GM06990 (cell line): ENCODE measurements at regions not wholly inside any gene's neighbourhood (a gene's known extent, or its start where the extent isn't known, plus 50 kb on each side); places are given as distances from the start of the nearest gene placed in this dataset.
A peak's percentile ranks its signal among the peaks of the same experiment; 100 is the strongest.

Source experiments
- DNase-seq: peaks from one replicate; pipeline ENCODE4 v3.0.0-alpha.2; 2011; ENCODE audit not compliant: insufficient read length; ENCODE audit errors: extremely low read depth
- H3K27me3 ChIP-seq: replicated peaks from 2 replicates; pipeline ENCODE4 v1.6.0; 2011; ENCODE audit warnings: low read length; ENCODE audit not compliant: control insufficient read depth, insufficient read depth
- H3K36me3 ChIP-seq: 2 replicates; pipeline ENCODE4 v1.5.1; 2011; ENCODE audit warnings: low read length; ENCODE audit not compliant: control insufficient read depth, insufficient read depth
- H3K4me3 ChIP-seq: replicated peaks from 2 replicates; pipeline ENCODE4 v1.5.1; 2011; ENCODE audit warnings: low read depth, mild to moderate bottlenecking, control low read depth, low read length
- TF ChIP-seq, protein P1 (sequence below): IDR thresholded peaks from 2 replicates; pipeline ENCODE4 v1.5.1; 2011; ENCODE audit warnings: low read length, control low read depth, mild to moderate bottlenecking, inconsistent platforms; ENCODE audit not compliant: insufficient read depth, poor library complexity, severe bottlenecking

DNA sequence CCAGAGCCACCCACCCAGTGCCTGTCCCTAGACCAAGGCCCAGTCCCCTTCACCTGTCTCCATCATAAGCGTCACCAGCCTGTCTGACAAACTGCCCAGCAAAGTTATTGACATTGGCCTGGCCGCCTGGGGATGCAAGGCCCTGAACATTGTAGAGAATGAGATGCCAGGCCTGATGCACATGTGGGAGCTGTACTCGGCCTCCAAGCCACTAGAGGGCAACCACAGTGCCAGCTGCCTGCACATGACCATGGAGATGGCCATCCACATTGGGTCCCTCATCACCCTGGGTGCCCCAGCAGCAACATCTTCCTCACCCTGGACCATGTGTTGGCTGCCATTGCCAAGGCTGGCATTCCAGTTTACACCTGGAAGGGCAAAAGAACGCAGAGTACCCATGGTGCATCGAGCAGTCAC, 63.7 kb upstream of the ANTXRL start:
- Histone ChIP-seq H3K27me3 (no peaks in the 10 kb centered on the region; the same call in 1 of the 2 replicates), H3K36me3 (no peaks in the 10 kb centered on the region), H3K4me3 (no peak overlapping the region)
- TF ChIP-seq, protein P1, sequence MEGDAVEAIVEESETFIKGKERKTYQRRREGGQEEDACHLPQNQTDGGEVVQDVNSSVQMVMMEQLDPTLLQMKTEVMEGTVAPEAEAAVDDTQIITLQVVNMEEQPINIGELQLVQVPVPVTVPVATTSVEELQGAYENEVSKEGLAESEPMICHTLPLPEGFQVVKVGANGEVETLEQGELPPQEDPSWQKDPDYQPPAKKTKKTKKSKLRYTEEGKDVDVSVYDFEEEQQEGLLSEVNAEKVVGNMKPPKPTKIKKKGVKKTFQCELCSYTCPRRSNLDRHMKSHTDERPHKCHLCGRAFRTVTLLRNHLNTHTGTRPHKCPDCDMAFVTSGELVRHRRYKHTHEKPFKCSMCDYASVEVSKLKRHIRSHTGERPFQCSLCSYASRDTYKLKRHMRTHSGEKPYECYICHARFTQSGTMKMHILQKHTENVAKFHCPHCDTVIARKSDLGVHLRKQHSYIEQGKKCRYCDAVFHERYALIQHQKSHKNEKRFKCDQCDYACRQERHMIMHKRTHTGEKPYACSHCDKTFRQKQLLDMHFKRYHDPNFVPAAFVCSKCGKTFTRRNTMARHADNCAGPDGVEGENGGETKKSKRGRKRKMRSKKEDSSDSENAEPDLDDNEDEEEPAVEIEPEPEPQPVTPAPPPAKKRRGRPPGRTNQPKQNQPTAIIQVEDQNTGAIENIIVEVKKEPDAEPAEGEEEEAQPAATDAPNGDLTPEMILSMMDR: peak; percentile 37
- no peak for DNase-seq

DNA sequence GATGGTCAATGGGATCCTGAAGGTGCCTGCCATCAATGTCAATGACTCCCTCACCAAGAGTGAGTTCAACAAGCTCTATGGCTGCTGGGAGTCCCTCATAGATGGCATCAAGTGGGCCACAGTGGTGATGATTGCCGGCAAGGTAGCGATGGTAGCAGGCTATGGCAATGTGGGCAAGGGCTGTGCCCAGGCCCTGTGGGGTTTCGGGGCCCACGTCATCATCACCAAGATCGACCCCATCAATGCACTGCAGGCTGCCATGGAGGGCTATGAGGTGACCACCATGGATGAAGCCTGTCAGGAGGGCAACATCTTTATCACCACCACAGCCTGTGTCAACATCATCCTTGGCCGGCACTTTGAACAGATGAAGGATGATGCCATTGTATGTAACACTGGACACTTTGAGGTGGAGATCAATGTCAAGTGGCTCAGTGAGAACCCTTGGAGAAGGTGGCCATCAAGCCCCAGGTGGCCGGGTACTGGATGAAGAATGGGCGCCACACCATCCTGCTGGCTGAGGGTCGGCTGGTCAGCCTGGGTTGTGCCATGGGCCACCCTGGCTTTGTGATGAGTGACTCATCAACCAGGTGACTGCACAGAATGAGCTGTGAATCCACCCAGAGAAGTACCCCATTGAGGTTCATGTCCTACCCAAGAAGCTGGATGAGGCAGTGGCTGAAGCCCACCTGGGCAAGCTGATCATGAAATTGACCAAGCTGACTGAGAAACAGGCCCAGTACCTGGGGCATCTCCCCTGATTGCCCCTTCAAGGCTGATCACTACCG, 63.0 kb upstream of the ANTXRL start:
- no peak for DNase-seq
- TF ChIP-seq, protein P1: no peak
- Histone ChIP-seq H3K36me3 (no peaks in the 10 kb centered on the region), H3K27me3 (no peaks in the 10 kb centered on the region), H3K4me3 (no peak overlapping the region)

DNA sequence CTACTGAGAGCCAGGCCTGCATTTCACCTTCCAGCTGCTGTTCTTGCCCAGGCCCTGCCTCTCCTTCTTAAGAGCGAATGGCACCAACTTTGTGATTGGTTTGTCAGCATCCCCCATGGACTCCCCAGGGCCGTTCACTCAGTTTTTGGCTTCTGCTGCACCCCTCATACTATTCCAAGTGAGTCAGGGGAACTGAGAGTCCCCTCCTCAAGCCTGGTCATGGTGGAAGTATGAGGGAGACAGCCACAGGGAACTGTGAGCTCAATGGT, 62.4 kb upstream of the ANTXRL start:
- TF ChIP-seq, protein P1: no peak
- DNase-seq: no peak
- H3K4me3 ChIP-seq: no peak overlapping the region
- H3K27me3 ChIP-seq: no peaks in the 10 kb centered on the region
- H3K36me3 ChIP-seq: no peaks in the 10 kb centered on the region

DNA sequence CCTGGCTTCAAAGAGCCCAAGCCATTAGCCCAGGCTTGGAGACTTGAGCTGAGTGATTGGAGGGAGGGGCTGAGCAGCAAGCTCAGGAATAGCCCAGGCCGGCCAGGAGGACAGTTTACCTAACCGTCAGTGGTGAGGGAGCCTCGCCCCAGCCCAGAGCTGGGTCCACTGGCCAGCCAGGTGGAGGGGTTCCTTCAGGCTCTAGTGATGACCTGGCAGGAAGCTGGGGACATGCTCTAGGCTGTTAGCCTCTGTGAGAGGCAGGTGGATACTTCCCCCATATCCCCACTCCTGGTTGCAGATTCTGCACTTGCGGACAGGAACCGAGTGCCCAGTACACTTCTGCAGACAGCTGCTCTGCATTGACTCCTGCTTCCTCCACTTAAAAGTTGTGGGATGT, 61.2 kb upstream of the ANTXRL start:
- Histone ChIP-seq H3K27me3 (no peaks in the 10 kb centered on the region), H3K4me3 (no peak overlapping the region), H3K36me3 (no peaks in the 10 kb centered on the region)
- no peak for DNase-seq
- TF ChIP-seq, protein P1: no peak

DNA sequence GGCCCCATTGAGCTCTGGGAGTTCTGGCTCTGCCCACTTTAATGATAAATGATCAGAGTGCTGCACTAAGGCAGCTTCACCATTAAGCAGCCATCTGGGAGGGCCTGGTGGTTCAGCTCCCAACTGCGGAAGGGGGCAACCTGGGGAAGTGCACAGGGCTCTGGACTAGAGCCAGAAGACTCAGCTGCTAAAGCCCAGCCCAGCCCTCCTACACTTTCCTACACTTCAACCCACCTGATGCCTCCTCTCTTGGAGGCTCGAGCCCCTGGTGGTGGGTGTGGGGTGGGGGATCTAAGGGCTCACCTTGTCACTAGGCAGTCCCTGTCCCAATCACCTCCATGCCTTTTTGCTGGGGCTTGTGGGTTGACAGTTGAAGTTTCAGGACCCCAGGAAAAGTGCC, 60.6 kb upstream of the ANTXRL start:
- Histone ChIP-seq H3K4me3 (no peak overlapping the region), H3K36me3 (no peaks in the 10 kb centered on the region), H3K27me3 (no peaks in the 10 kb centered on the region)
- DNase-seq: no peak
- TF ChIP-seq, protein P1: no peak
